LNCAP (cell line): ENCODE measurements at regions not wholly inside any gene's neighbourhood (a gene's known extent, or its start where the extent isn't known, plus 50 kb on each side); places are given as distances from the start of the nearest gene placed in this dataset.
A peak's percentile ranks its signal among the peaks of the same experiment; 100 is the strongest.

Experiments used
- CTCF ChIP-seq: fragments of 450-650 bp; IDR thresholded peaks from 2 replicates; pipeline ENCODE4 v1.5.1; 2017; ENCODE audit warnings: mild to moderate bottlenecking

GRCh38 chr11:89545691-89546090 is 54.5 kb upstream of the NOX4 start:
- TF ChIP-seq CTCF = no peak

- no peak for TF ChIP-seq CTCF
Observed at GRCh38 chr11:89566972-89567371, 75.8 kb upstream of the NOX4 start.

- no peak for TF ChIP-seq CTCF
Observed at GRCh38 chr11:89583580-89583979, 92.4 kb upstream of the NOX4 start.

GRCh38 chr11:89604281-89604680 is 105.8 kb upstream of the TRIM77 start:
- no peak for TF ChIP-seq CTCF

GRCh38 chr11:89608234-89608966 is 101.7 kb upstream of the TRIM77 start:
- TF ChIP-seq CTCF = no peak

DNA sequence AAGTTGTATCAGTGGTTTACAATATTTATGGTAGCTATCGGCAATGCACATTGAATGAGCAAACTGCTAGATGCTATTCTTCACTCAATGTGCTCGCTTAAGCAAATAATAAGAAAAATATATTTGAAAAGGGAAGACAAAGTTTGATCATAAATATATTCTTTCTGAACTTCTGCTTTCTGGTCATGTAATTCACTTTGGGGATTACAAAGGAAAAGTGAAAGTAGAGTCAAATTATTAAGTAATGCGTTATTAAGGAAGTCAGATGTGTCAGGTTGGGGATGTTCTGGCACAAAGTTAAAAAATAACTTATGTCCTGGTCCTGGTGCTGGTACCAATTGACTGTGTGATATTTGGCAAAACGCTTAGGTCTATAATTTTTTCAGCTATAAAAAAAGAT is 98.0 kb upstream of the TRIM77 start:
- no peak for TF ChIP-seq CTCF

GRCh38 chr11:89613911-89614310 is 96.2 kb upstream of the TRIM77 start:
- TF ChIP-seq CTCF = no peak

DNA sequence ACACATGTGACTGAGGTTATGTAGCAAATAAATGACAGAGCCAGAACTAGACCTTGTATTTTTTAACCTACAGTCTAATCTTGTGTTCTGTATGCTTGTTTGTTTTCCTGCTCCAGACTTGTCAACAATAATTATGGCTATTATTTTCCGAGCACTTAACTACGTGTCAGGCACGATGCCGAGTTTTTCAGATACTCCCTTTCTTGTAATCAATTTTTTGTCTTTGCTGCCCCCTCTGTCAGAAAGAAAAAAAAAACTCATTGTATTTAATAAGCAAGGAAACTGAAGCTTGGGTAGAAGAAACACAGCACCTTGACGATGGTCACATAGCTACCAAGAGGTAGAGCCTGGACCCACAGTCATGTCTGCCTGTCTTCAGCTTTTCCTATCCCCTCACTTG is 95.7 kb upstream of the TRIM77 start:
- peak; percentile 17; the same call in 1 of the 2 replicates for TF ChIP-seq CTCF
